GM19468 (cell line): ENCODE measurements at regions not wholly inside any gene's neighbourhood (a gene's known extent, or its start where the extent isn't known, plus 50 kb on each side); places are given as distances from the start of the nearest gene placed in this dataset.

ENCODE experiments used
- ATAC-seq: cut with Tn5 transposase; IDR thresholded peaks from one replicate; pipeline ENCODE4 v1.9.1; 2021; ENCODE audit warnings: mild to moderate bottlenecking, moderate library complexity, moderate number of reproducible peaks; ENCODE audit not compliant: unreplicated experiment; ENCODE audit errors: extremely low read depth

GRCh38 chr2:104707056-104707455 lies 146.9 kb upstream of the POU3F3 start:
- ATAC-seq = no peak

- ATAC-seq = no peak
These were observed 144.9 kb upstream of the POU3F3 start for GRCh38 chr2:104708967-104709366.

- ATAC-seq = no peak
These were observed 137.9 kb upstream of the POU3F3 start for GRCh38 chr2:104716061-104716460.

- peak; percentile 85 for ATAC-seq
These were observed 120.5 kb upstream of the POU3F3 start for GRCh38 chr2:104733226-104733943.

- no peak for ATAC-seq
These were observed 118.9 kb upstream of the POU3F3 start for GRCh38 chr2:104734937-104735586.

- no peak for ATAC-seq
These were observed 117.9 kb upstream of the POU3F3 start for GRCh38 chr2:104736026-104736425.

- ATAC-seq = no peak
These were observed 112.1 kb upstream of the POU3F3 start for GRCh38 chr2:104741860-104742259.

GRCh38 chr2:104744537-104744936 lies 109.4 kb upstream of the POU3F3 start:
- no peak for ATAC-seq

- no peak for ATAC-seq
These were observed 108.1 kb upstream of the POU3F3 start for GRCh38 chr2:104745846-104746245.

- no peak for ATAC-seq
These were observed 107.6 kb upstream of the POU3F3 start for GRCh38 chr2:104746299-104746698.

GRCh38 chr2:104746858-104747257 lies 107.1 kb upstream of the POU3F3 start:
- no peak for ATAC-seq

- no peak for ATAC-seq
These were observed 104.0 kb upstream of the POU3F3 start for GRCh38 chr2:104749856-104750460.

- ATAC-seq = no peak
These were observed 101.4 kb upstream of the POU3F3 start for GRCh38 chr2:104752504-104752903.

GRCh38 chr2:104755026-104755878 lies 98.7 kb upstream of the POU3F3 start:
- no peak for ATAC-seq

- no peak for ATAC-seq
These were observed 97.8 kb upstream of the POU3F3 start for GRCh38 chr2:104756118-104756517.

GRCh38 chr2:104757056-104757455 lies 96.9 kb upstream of the POU3F3 start:
- no peak for ATAC-seq

GRCh38 chr2:104758199-104758620 lies 95.7 kb upstream of the POU3F3 start:
- no peak for ATAC-seq

GRCh38 chr2:104762031-104762430 lies 91.9 kb upstream of the POU3F3 start:
- ATAC-seq = no peak

- no peak for ATAC-seq
These were observed 87.2 kb upstream of the POU3F3 start for GRCh38 chr2:104766683-104767082.

- ATAC-seq = no peak
These were observed 85.2 kb upstream of the POU3F3 start for GRCh38 chr2:104768694-104769093.

GRCh38 chr2:104769096-104769495 lies 84.8 kb upstream of the POU3F3 start:
- no peak for ATAC-seq
